ENCODE measurements at regions not wholly inside any gene's neighbourhood (a gene's known extent, or its start where the extent isn't known, plus 50 kb on each side); places are given as distances from the start of the nearest gene placed in this dataset.

DNA sequence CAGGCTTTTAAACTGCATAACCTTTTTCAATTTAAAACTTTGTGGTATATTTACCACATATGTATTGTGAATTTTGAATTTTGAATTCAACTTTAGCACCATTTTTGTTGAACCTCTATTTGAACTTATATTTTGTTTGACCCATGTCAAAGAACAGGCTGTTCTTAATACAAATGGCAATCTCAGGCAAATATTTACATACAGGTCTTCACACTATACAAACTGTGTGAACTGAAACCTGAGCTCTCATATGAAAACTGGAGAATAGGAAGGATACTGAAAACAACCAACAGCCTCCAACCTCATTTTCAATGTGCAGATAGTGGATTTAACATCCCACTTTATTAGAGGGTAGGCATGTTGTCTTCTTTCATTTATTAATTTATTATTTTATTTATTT is 491.8 kb downstream of the KCNJ3 start:
- Histone ChIP-seq H4K8ac (replicated peaks; ENCODE audit: insufficient read length, low read depth, low read length) (no peak overlapping the region), H3K79me1 (ENCODE audit: insufficient read depth, low read depth, low read length, poor library complexity, severe bottlenecking) (no peaks in the 10 kb centered on the region), H3K9me3 (ENCODE audit: control insufficient read depth, low read depth, low read length) (no peaks in the 10 kb centered on the region), H2BK20ac (ENCODE audit: low read depth, low read length, poor library complexity, severe bottlenecking) (no peak overlapping the region), H3K14ac (ENCODE audit: insufficient read depth, low read length) (no peak overlapping the region), H3K23ac (ENCODE audit: insufficient read length, low read depth, low read length) (no peak overlapping the region), H3K18ac (ENCODE audit: insufficient read length, low read depth, low read length) (no peak overlapping the region), H2AK5ac (ENCODE audit: insufficient read length, low read length) (no peak overlapping the region), H3K27me3 (ENCODE audit: insufficient read depth, low read length) (no peaks in the 10 kb centered on the region), H3K4ac (ENCODE audit: low read depth, low read length) (no peak overlapping the region), H2AFZ (ENCODE audit: low read length) (no peak overlapping the region), H4K91ac (ENCODE audit: insufficient read length, low read depth, low read length) (no peak overlapping the region), H2BK5ac (ENCODE audit: insufficient read length, low read length) (no peak overlapping the region), H3K79me2 (ENCODE audit: insufficient read depth, low read length) (no peaks in the 10 kb centered on the region), H2BK15ac (ENCODE audit: low read depth, low read length) (no peak overlapping the region), H3K56ac (ENCODE audit: insufficient read length, low read depth, low read length) (no peak overlapping the region), H2BK12ac (ENCODE audit: insufficient read length, low read depth, low read length) (no peak overlapping the region), H3K4me1 (ENCODE audit: insufficient read depth, low read length) (no peaks in the 10 kb centered on the region; the same call in 1 of the 2 replicates), H4K5ac (ENCODE audit: insufficient read length, low read depth, low read length) (no peak overlapping the region), H4K20me1 (ENCODE audit: control insufficient read depth, insufficient read depth, insufficient read length) (no peaks in the 10 kb centered on the region), H3K4me2 (ENCODE audit: insufficient read depth, insufficient read length, low read length) (no peak overlapping the region), H2BK120ac (ENCODE audit: low read depth, low read length, poor library complexity, severe bottlenecking) (no peak overlapping the region), H3K9ac (ENCODE audit: extremely low read depth, insufficient read length, low read length) (no peak overlapping the region), H3K23me2 (ENCODE audit: insufficient read length, low read depth, low read length, poor library complexity, severe bottlenecking) (no peaks in the 10 kb centered on the region), H3K27ac (ENCODE audit: insufficient read length, low read depth, low read length) (no peak overlapping the region), H3T11ph (ENCODE audit: low read length) (no peak overlapping the region)
- no peak overlapping the region for H3K27ac Mint-ChIP-seq
- TF ChIP-seq CTCF (conservative IDR thresholded peaks at IDR 0.05), result no peak
- H3K4me1 Mint-ChIP-seq, result peaks cover 8 to 14% of the 10 kb centered on the region in 2 experiments
- no peaks in the 10 kb centered on the region; a peak in 1 of 5 replicates for H3K9me3 Mint-ChIP-seq
- no peak overlapping the region for H3K4me3 Mint-ChIP-seq
- DNase-seq, result no peak
- H3K36me3 Mint-ChIP-seq (ENCODE audit: insufficient read depth in 1 of 3, low read depth in 3 of 3), result no peaks in the 10 kb centered on the region
- H3K27me3 Mint-ChIP-seq (ENCODE audit: low read depth), result no peaks in the 10 kb centered on the region

All from H9 (cell line).